Right ventricle myocardium superior (tissue), 1 donor: ENCODE measurements at regions not wholly inside any gene's neighbourhood (a gene's known extent, or its start where the extent isn't known, plus 50 kb on each side); places are given as distances from the start of the nearest gene placed in this dataset.
"Not testable (repeated sequence)": the region's sequence is repeated elsewhere in the genome, so short reads cannot be mapped to it uniquely, and the experiment has no call there.

Experiments used
- ATAC-seq: fragments of 200-7000 bp; cut with Tn5 transposase; one replicate; pipeline ENCODE4 v1.9.1; 2020; ENCODE audit warnings: mild to moderate bottlenecking; ENCODE audit not compliant: poor library complexity
- DNase-seq: peaks from one replicate; pipeline ENCODE4 v3.0.0-alpha.2; 2020
- intact Hi-C: fragments of 100-400 bp; cut with DNase I; formaldehyde crosslinking; loops from one replicate; pipeline ENCODE4 v1.11.2; 2022
- donor health status: DM: no; HTN: yes; CAD: no; lungs with severe emphysema.

DNA sequence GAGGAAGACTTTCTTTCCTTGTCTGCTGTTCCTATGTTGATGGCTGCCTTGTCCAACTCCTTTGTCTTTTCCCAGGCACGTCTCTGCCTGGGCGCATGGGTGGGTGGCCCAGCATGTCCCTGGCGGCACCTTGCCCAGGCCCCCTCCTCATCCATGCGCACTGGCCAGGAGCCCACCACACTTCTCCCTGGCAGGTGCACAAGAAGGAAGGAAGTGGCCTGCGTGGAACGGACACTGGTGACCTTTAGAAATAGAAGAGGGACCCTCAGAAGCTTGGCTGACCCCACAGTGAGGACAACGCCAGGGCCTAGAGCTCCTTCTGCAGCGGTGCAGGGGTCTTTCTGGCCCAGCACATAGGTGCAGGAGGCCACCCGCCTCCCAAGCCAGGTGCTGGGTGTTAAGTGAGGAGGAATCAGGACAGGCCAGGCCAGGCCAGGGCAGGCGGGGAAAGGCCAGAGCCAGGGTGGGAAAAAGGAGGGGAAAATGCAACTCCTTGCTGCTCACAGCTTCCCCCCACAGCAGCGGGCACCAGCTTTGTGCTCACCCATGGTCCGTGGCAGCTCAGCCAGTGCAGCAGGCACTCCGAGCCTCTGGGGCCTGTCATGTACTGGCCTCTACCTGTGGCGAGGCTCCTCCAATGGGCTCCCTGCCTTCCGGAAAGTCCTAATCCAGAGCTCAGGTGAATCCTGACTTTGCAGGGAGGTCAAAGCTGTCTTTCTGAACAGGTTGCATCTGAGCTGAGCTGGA lies 104.0 kb downstream of the SOX1 start:
- intact Hi-C loops: no loop called here
- ATAC-seq (no peak), DNase-seq (no peak)

DNA sequence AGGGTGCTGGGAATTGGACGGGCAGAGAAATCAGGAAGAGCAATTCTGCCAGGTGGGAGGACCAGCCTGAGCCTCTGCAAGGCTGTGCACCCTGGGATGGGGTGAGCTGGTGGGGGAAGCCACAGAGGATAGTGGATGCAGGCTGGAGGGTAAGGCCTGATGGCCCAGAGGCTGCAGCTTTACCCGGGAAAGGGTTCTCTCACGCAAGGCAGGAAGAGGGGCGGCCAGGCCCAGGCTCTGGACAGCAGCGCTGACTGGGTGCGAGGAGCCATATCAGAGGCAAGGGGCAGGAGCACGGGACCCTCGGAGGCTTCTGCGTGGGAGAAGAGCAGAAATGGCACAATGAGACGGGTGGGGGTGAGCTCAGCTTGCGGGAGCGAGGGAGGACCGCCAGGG lies 104.6 kb downstream of the SOX1 start:
- no peak for DNase-seq

DNA sequence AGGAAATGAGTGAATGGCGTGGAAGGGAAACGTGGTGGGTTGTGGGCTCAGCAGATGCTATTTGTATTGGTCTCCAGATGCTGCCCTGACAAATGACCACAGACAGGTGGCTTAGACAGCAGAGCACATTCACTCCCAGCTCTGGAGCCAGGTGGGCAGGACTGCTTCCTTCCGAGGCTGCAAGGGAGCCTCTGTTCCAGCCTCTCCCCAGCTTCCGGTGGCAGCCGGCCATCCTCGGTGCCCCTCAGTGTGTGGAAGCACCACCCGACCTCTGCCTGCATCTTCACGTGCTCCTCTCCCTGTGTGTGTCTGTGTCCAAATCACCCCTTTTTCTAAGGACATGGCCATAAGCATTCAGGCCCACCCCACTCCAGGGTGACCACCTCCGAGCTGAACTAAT lies 105.1 kb downstream of the SOX1 start:
- intact Hi-C loops: no loop called here
- ATAC-seq: no peak
- no peak for DNase-seq

More for the DNA sequence above, 104.6 kb downstream of the SOX1 start:
- ATAC-seq: no peak
- intact Hi-C loops: no loop called here

DNA sequence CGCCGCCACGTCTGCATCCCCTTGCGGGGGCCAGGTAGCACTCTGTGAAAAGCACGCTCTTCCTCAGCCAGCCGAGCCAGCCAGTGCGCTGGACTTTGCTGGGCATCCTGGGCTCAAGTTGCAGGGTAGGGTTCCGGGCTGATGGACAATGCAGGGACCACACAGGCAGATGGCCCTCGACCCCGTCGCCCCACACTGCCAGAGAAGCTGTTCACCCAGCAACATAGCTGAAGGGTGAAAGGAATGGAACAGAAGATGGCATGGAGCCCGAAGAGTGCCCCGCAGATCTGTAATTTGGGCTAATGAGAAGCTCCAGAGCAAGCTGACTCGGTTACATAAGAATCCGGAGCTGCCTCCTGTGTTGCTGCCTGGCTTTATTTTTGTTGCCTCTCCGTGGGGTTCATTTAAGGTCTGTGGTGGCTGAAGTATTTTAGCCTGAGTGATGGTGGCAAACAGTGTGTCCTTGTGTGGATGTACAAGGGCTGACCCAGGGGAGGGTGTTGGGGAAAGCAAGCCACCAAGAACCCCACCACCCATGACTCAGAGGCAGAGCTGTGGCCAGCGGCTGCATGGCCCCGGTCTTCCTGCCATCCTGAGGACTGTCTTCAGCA lies 105.8 kb downstream of the SOX1 start:
- ATAC-seq (peak; percentile 72), DNase-seq (no peak)
- intact Hi-C loops: no loop called here

DNA sequence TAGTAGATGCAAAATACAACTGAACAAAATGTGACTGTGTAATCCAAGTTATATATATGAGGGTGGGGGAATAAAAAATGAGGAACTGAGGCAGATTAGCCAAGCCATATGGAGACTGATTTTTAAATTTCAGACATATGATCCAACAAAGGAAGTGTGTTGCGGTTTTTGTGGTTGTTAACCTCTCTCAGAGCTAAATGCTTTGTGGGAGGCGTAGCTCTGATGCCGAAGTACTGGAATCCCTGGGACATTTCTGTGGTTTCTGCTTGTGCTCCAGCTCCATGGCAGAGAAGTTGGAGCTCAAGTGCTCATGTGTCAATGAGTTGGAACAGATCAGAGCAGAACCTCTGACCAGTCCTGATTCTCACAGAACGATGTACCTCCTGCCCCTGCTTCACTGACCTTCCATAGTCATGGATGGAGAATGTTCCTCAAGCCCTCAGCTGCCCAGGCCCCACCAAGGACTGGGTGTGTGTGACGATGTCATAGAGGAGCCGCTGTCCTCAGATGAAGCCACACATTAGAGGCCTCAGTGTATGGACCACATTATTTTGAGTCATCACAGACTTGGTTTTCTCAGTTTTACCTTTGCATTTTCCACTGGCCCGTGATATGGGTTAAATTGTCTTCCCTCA lies 107.6 kb downstream of the SOX1 start:
- DNase-seq (no peak), ATAC-seq (no peak)
- intact Hi-C loops: no loop called here

DNA sequence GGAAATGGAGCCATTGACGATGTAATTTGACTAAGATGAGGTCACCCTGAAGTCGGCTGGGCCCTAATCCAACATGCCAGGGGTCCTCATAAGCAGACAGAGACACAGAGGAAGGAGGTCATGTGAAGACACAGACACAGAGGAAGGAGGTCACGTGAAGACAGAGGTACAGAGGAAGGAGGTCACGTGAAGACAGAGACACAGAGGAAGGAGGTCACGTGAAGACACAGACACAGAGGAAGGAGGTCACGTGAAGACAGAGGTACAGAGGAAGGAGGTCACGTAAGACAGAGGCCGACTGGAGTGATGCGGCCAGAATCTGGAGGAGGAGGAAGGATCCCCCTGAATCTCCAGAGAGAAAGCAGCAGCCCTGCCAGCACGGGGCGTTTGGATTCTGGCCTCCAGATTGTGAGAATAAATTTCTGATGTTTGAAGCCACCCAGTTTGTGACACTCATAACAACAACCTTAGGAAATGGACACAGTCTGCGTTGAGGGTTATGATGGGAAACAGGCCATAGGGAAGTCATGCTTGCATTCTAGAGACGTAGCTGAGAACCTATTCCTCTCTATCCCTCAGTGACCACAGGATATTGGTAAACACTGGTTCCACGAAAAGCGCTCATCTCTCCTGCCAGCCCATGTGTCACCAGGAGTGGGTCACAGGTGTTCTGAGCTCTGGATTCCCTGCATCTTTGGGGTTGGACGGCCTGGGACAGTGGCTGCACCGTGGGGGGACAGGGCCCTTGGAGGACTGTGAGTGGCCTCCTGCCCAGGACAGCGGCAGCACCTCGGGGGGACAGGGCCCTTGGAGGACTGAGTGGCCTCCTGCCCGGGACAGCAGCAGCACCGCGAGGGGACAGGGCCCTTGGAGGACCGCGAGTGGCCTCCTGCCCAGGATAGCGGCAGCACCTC lies 108.5 kb downstream of the SOX1 start:
- intact Hi-C loops: no loop called here
- DNase-seq (no peak), ATAC-seq (no peak)

DNA sequence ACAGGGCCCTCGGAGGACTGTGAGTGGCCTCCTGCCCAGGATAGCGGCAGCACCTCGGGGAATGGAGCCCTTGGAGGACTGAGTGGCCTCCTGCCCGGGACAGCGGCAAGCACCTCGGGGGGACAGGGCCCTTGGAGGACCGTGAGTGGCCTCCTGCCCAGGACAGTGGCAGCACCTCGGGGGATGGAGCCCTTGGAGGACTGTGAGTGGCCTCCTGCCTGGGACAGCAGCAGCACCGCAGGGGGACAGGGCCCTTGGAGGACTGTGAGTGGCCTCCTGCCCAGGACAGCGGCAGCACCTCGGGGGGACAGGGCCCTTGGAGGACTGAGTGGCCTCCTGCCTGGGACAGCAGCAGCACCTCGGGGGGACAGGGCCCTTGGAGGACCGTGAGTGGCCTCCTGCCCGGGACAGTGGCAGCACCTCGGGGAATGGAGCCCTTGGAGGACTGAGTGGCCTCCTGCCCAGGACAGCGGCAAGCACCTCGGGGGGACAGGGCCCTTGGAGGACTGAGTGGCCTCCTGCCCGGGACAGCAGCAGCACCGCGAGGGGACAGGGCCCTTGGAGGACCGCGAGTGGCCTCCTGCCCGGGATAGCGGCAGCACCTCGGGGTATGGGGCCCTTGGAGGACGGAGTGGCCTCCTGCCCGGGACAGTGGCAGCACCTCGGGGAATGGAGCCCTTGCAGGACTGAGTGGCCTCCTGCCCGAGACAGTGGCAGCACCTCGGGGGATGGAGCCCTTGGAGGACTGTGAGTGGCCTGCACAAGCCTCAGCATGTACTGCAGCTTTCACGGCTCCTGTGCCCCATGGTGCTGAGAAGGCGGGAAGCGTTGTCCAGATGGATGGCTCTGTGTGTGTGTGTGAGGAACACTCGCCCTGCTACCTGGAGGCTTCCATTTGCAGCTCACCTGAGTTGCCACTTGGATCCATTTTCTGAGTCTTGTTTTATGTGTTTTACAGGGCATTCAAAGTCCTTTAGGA lies 109.5 kb downstream of the SOX1 start:
- ATAC-seq, intact Hi-C loops, DNase-seq: not testable (repeated sequence)

DNA sequence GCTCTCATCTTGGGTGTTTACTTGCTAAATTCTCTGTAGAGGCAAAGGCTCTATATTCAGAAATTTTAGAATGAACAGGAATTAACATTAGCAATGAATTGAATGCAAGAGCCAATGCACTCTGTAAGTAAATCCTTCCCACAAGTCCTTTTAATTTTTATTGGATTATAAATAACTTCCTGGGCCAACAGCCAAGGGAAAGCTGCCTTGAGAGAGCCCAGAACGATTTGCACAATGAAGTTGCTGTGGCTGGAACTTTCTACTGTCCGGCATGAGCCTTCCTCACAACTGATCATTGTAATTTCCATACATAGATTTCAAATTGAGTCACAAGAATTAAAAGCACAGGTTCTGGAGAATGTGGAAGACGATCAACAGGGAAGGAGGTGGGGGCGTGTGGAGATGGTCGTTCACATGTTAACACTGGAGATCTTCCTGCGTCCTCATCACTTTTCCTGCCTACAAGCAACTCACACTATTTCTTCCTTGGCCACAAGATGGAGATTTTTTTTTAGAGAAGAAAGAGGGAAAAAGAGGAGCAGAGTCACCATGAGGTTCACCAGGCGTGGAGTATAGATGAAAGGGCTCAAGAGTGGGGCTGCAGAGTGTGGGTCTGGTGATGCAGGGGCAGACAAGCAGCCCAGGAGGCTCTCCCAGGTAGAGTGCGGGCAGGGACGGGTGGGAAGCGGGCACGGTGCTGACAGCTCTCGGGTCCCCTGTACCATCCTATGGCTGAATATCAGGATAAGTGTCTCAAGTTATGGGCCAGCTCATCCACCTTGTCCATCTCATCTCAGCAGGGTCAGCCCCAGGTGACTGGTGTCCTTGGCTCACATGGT lies 110.7 kb downstream of the SOX1 start:
- intact Hi-C loops: no loop called here
- ATAC-seq (peak; percentile 79), DNase-seq (no peak)

DNA sequence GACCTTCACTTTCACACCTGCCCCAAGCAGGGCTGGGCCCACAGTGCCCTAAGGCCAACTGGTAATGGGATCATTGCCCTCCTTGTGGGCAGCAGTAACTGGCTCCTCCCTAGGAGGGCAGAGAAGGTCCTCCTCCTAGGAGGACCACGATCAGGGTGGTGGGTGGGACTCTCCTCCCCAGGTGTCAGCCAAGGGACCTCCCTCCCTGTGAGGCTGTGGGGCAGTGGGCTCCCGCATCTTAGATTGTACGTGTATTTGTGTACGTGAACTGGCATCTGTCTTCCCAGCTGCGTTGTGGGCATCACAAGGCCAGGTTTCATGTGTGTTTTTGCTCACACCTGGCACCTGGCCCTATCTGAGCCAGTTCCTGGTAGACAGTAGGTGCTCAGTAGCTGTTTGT lies 111.8 kb downstream of the SOX1 start:
- DNase-seq: no peak
- intact Hi-C loops: no loop called here
- ATAC-seq: no peak

DNA sequence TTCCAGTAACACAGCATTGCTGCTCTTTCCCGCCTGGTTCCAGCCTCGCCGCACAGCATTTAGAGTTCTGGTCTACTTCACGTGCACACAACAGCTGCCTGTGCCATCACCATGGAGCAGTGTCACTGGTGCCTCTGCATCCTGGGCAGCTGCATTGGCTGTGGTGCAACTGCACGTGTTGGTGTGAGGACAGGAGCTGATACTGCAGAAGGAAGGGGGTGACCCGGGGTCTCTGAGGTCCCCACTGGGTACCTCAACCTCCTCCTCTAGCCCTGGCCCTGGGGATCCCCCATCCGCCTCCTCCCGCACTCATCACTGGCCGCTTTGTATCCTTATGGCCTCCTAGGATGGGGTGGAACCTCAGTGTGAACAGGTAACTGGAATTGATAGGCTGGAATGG lies 112.5 kb downstream of the SOX1 start:
- DNase-seq (no peak), ATAC-seq (no peak)
- intact Hi-C loops: no loop called here

DNA sequence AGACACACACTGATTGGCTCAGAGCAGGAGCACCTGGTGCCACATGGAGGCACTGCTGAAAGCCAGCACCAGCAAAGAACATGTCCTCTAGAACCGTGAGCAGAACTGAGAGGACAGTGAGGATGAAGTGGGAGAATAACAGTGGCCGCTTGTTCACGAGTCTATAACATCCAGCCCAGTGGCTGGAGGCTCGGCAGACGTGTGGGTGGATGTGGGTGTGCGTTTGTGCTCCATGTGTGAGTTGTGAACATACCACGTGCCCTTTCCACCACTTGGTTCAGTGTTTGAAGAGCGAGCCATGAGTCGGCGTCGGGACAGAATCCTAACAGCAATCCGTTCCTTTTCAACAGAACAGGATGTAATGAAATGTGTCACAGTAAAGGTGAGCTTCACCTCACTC lies 113.0 kb downstream of the SOX1 start:
- ATAC-seq (no peak), DNase-seq (no peak)
- intact Hi-C loops: no loop called here

DNA sequence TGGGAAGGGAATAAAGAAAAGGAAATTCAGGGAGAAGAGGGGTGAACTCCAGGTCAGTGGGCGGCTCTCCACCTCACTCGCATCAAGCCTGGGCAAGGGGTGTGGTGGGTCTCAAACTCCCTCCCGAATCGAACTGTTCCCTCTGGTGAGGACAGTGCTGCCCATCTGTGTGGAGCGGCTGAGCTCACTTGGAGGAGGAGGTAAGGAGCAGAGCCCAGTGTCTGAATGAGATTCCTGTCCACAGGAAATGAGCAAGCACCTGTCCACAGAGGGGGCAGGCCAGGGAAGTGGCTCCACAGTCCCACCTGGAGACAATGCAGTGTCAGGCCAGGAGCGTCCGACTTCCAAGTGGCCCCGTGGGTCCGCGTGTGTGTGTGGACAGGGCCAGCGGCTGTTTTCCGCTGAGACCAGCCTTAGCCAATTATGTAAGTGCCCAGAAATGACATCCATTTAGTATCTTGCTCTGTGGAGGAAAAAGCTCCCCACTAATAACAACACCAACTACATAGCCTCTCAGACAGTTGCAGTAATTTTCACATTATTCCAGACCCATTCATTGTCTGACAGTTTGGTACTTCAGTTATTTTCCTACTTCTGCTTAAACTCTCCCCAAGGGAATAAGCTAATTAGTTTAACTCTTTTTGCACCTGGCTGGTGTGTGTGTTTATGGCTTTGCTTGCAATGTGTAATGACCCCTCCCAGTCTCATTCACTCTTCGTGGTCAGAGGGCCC lies 114.6 kb downstream of the SOX1 start:
- DNase-seq: no peak
- ATAC-seq: no peak
- intact Hi-C loops: no loop called here

DNA sequence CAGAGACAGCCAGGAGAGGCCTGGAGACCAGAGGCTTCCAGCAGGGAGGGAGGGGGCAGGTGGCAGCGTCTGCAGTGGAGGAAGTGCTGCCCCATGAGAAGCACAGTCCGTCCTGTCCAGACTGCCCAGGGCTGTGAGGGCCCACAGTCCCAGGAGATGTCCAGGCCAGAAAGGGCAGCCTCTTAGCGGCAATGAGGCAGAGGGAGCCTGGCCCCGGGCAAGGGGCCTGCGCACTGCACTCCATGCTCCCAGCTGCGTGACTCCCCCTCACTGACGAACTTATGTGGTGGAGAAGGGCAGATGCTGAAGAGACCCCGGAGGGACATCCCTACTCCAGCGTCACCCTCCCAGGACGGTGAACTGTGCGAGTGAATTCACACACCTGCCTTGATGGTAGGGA lies 115.3 kb downstream of the SOX1 start:
- ATAC-seq (no peak), DNase-seq (no peak)
- intact Hi-C loops: no loop called here

DNA sequence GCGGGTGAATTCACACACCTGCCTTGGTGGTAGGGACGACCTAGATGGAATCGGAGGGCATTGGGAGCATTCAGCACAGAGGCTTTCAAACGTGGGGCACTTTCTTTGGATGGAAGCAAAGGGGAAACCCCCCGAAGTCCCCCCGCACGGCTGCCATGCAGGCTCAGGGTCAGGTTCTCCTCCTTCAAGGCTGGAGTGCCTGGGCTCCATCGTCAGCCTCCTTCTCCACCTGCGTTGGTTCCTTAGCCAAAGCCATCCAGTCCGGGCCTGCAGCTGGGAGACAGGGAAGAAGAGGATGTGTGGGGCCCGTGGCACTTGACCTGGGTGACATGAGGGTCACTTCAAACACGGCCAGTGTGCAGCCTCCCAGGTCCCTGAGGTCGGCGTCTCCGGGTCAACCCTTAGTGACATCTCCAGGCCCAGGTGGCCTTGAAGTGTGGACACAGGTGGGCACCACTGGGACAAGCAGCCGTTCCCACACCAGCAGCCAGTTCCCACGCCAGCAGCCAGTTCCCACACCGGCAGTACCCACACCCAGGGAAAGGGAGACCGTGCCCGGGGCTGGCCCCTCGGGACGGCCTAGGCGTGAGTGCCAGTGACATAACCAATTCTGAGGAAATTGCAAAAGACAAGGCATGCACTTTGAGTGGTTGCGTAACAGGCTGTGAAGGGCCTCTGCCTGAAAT lies 116.0 kb downstream of the SOX1 start:
- no peak for ATAC-seq
- no peak for DNase-seq
- intact Hi-C loops: no loop called here

DNA sequence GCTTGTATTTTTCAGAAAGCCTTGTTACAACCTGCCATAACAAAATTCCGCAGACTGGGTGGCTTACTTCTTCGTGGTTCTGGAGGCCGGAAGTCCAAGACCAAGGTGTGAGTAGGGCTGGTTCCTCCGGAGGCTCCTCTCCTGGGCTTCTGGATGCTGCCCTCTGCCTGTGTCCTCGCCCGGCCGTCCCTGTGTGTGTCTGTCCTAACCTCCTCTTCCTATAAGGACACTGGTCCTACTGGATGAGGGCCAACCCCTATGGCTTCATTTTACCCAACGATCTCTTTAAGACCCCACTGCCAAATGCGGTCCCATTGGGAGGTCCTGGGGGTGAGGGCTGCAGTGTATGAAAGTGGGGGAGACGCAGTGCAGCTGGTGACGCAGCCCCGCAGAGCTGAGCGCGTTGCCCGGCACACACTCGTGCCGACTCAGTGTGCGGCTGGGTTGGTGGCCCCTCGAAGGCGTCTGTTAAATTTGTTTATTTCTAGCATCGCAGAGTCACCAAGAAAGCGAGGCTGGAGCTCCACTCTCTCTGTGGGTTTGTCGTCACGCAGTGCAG lies 116.7 kb downstream of the SOX1 start:
- intact Hi-C loops: no loop called here
- DNase-seq (no peak), ATAC-seq (no peak)

DNA sequence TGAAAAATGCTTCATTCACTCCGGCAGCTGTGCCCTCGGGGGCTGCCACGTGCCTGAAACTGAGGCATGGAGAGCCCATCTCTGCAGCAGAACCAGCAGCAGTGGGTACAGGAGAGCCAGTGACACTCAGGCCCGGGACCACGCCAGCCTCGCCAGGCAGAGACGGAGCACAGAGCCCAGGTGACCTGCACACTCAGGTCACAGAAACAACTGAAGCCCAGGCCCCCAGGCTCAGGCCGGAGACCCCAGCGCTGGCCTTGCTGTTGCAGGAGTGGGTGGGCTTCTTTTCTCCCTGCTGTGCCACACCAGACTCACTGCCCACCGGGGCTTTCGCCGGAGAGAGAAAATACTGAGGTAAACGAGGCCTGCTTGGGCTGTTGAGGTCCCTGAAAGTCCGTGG lies 117.3 kb downstream of the SOX1 start:
- intact Hi-C loops: no loop called here
- ATAC-seq: no peak
- no peak for DNase-seq
